ENCODE measurements at regions not wholly inside any gene's neighbourhood (a gene's known extent, or its start where the extent isn't known, plus 50 kb on each side); places are given as distances from the start of the nearest gene placed in this dataset.
A peak's percentile ranks its signal among the peaks of the same experiment; 100 is the strongest.
"Not testable (repeated sequence)": the region's sequence is repeated elsewhere in the genome, so short reads cannot be mapped to it uniquely, and the experiment has no call there.

DNA sequence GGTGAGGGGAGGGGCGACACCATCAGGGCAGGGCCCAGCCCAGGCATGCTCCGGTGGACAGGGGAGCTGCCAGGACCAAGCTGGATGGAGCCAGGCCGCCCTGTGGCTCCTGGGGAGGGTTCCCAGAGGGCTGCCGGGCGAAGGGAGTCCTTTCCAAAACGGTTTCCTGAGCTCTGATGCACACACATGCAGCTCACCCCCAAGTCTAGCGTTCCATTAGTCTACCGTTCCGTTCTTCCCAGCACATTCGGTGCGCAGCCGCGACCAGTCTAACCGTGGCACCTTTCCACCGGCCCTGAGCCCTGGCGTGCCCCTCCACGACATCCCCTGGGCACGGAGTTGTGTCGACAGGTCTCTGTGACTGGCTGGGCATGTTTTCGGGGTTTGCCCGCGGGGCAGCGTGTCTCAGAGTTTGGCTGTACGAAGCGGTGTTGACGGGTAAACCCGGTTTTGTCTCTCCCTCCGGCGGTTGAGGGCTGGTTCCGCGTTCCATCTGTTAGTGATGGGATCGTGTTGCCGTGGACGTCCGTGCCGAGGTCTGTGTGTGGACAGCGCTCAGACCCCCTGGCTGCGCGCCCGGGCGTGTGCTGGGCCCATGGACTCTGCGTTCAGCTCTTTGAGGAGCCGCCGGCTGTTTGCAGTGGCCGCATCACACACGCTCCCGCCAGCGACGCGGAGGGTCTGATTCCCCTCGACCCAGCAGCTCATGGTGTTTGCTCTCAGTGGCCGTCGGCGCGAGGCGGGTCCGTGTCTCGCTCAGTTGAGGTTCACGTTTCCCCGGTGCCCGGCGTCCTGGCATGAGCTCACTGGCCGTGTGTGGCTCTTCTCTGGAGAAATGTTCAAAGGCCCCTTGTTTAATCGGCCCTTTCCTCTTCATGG is 121.2 kb downstream of the IGLL1 start:
- Histone ChIP-seq H3K9me3 (no peaks in the 10 kb centered on the region), H3K4me3 (no peak overlapping the region), H3K27ac (no peak overlapping the region), H3K27me3 (peaks cover 0 to 19% (median 3%) of the 10 kb centered on the region in 3 donors), H3K4me1 (peaks cover 0 to 1% (median 0%) of the 10 kb centered on the region in 4 donors), H3K36me3 (no peaks in the 10 kb centered on the region)
- TF ChIP-seq, protein P1, sequence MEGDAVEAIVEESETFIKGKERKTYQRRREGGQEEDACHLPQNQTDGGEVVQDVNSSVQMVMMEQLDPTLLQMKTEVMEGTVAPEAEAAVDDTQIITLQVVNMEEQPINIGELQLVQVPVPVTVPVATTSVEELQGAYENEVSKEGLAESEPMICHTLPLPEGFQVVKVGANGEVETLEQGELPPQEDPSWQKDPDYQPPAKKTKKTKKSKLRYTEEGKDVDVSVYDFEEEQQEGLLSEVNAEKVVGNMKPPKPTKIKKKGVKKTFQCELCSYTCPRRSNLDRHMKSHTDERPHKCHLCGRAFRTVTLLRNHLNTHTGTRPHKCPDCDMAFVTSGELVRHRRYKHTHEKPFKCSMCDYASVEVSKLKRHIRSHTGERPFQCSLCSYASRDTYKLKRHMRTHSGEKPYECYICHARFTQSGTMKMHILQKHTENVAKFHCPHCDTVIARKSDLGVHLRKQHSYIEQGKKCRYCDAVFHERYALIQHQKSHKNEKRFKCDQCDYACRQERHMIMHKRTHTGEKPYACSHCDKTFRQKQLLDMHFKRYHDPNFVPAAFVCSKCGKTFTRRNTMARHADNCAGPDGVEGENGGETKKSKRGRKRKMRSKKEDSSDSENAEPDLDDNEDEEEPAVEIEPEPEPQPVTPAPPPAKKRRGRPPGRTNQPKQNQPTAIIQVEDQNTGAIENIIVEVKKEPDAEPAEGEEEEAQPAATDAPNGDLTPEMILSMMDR (IDR thresholded peaks at IDR 0.05) = no peak
- TF ChIP-seq POLR2AphosphoS5 (IDR thresholded peaks at IDR 0.05) = no peak
- TF ChIP-seq POLR2A (IDR thresholded peaks at IDR 0.05) = no peak
- no peak for TF ChIP-seq EP300 (IDR thresholded peaks at IDR 0.05)
- DNase-seq = no peak
- intact Hi-C loops (cut with DNase I) = no loop called here
- 95 to 97% methylated on average over 64 of the region's 64 CpGs for WGBS, 2 donors

DNA sequence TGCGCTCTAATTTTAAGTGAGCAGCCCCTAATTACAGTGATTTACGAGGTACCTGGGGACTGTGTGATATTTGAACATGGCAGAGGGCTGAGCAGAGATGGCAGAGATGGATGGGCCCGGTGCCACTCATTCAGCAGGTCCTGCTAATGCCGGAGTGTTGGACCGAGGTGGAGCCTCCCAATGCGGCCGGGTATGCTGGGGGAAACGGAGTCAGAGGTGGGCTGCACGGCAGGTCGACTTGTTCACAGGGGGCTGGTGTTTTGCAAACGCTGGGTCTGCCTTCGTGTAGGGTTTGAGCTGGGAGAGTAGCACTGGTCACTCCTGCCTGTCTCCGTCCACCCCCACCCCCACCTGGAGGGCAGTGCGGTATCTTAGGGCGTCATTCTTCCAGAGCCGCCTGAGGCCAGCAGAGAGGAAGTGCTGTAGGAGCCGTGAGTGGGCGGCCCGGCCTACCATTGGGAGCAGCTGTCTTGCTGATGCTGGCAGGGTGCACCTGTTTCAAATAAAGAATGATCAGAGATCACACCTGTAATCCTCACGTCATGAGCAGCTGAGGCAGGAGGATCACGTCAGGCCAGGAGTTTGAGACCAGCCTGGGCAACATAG is 122.6 kb downstream of the IGLL1 start:
- no peak overlapping the region for H3K27ac ChIP-seq
- intact Hi-C loops (cut with DNase I) = no loop called here
- DNase-seq = no peak
- no peak overlapping the region for H3K4me3 ChIP-seq
- WGBS, 2 donors = 68 to 82% methylated on average over 21 of the region's 21 CpGs
- no peaks in the 10 kb centered on the region for H3K9me3 ChIP-seq
- H3K27me3 ChIP-seq = peaks cover 0 to 19% (median 3%) of the 10 kb centered on the region in 3 donors
- no peaks in the 10 kb centered on the region for H3K36me3 ChIP-seq
- TF ChIP-seq POLR2A (IDR thresholded peaks at IDR 0.05) (no peak), EP300 (IDR thresholded peaks at IDR 0.05) (no peak)
- TF ChIP-seq, protein P1 (IDR thresholded peaks at IDR 0.05) = no peak
- no peaks in the 10 kb centered on the region for H3K4me1 ChIP-seq

DNA sequence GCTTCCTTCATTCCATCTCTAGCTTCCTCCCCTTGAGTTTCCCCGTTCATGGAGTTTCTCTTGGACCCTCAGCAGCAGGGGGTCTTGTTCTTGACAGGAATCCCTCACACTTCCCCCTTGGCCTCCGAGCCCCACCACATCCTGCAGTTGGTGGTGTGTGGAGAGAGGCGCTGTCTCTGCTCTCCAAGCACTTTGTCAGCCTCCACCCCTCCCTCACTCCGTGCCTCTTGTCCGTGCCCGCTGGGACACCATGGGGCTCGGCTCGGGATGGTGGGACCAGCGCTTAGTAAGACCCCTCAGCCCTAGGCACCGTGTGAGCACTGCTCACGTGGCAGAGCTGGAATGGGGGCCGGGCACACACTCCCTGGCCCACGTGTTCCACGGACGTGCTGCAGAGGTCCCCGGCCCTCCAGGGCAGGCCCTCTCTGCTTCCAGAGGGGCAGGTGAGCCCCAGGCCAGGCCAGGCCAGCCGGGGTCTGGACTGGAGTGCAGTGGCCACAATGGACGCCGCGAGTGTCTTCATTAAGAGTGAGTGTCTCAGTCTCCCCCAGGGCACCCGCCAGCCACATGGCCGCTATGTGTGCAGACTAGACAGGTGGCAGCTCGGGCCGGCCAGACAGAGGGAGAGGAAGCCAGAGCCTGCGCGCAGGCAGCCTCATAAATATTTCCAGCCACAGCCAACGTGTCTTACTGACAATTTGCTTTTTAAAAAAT is 123.3 kb downstream of the IGLL1 start:
- H3K27ac ChIP-seq; intact Hi-C loops (cut with DNase I): not testable (repeated sequence)
- peaks cover 0 to 19% (median 3%) of the 10 kb centered on the region in 3 donors for H3K27me3 ChIP-seq

DNA sequence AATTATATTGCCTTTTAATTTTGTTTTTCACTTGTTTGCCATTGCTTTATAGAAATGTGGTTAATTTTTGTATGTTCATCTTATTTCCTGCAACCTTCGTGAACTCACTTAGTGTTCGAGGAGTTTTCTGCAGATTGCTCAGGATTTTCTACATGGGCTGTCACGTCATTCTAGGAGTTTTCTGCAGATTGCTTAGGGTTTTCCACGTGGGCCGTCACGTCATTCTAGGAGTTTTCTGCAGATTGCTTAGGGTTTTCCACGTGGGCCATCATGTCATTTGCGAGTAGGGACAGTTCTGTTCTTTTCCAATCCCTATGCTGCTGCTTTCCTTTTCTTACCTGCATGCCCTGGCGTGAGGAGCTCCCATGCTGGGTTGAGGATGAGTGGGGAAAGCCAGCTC is 125.7 kb downstream of the IGLL1 start:
- H3K36me3 ChIP-seq; intact Hi-C loops (cut with DNase I); H3K4me3 ChIP-seq; H3K4me1 ChIP-seq; H3K9me3 ChIP-seq; H3K27ac ChIP-seq; DNase-seq: not testable (repeated sequence)
- WGBS, 2 donors = 74 to 79% methylated on average over 9 of the region's 9 CpGs
- H3K27me3 ChIP-seq = peaks cover 0 to 23% (median 3%) of the 10 kb centered on the region in 3 donors

More for the DNA sequence above, 123.3 kb downstream of the IGLL1 start:
- not testable (repeated sequence) for H3K36me3 ChIP-seq, H3K4me1 ChIP-seq, H3K4me3 ChIP-seq, H3K9me3 ChIP-seq
- 47 to 79% methylated on average over 27 of the region's 27 CpGs for WGBS, 2 donors
- peak; percentile 54 for DNase-seq

DNA sequence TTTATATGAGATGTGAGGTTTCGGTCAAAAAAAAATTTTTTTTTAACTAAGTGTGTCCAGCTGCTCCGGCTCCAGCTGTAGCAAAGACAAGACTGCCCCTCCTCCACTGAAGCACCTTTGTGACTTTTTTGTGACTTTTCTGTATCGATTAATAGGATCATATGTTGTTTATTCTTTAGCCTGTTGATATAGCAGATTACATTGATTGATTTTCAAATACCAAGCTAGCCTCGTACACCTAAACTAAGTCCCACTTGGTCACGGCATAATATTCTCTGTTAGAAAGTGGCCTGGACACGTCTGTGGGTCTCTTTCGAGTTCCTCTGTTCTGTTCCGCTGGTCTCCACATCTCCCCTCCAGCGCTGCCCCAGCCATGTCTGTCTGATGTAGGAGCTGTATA is 126.8 kb downstream of the IGLL1 start:
- Histone ChIP-seq H3K36me3 (no peaks in the 10 kb centered on the region), H3K9me3 (no peaks in the 10 kb centered on the region), H3K4me1 (no peaks in the 10 kb centered on the region), H3K4me3 (no peak overlapping the region), H3K27me3 (peaks cover 0 to 21% (median 3%) of the 10 kb centered on the region in 3 donors), H3K27ac (no peak overlapping the region)
- WGBS, 2 donors = 89 to 92% methylated on average over 9 of the region's 9 CpGs
- intact Hi-C loops (cut with DNase I) = no loop called here
- TF ChIP-seq, protein P1 (IDR thresholded peaks at IDR 0.05) = no peak
- TF ChIP-seq POLR2AphosphoS5 (IDR thresholded peaks at IDR 0.05) = no peak
- no peak for TF ChIP-seq EP300 (IDR thresholded peaks at IDR 0.05)
- no peak for TF ChIP-seq POLR2A (IDR thresholded peaks at IDR 0.05)
- no peak for DNase-seq

All from sigmoid colon (tissue), 6 donors.